Fibroblast of skin of scalp (primary cell): ENCODE measurements at regions not wholly inside any gene's neighbourhood (a gene's known extent, or its start where the extent isn't known, plus 50 kb on each side); places are given as distances from the start of the nearest gene placed in this dataset.
A peak's percentile ranks its signal among the peaks of the same experiment; 100 is the strongest.
"Not testable (repeated sequence)": the region's sequence is repeated elsewhere in the genome, so short reads cannot be mapped to it uniquely, and the experiment has no call there.

Source experiments
- DNase-seq: peaks from one replicate; pipeline ENCODE4 v3.0.0-alpha.2; 2013

- DNase-seq = no peak
These were observed 1196.3 kb downstream of the TYW1 start for GRCh38 chr7:68192941-68193340.

DNA sequence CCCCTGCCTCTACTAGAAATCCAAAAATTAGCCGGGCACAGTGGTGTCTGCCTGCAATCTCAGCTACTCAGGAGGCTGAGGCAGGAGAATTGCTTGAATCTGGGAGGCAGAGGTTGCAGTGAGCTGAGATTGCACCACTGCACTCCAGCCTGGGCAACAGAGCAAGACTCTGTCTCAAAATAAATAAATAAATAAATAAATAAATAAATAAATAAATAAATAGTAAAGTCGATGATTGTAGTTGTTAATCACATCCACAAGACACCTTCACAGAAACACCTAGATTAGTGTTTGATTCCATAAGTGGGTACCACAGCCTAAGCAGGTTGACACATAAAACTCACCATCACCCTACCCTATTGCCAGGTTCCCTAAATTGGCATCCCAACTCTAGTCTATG is 1199.0 kb downstream of the TYW1 start:
- DNase-seq = not testable (repeated sequence)

- no peak for DNase-seq
These were observed 1203.5 kb downstream of the TYW1 start for GRCh38 chr7:68200051-68200670.

DNA sequence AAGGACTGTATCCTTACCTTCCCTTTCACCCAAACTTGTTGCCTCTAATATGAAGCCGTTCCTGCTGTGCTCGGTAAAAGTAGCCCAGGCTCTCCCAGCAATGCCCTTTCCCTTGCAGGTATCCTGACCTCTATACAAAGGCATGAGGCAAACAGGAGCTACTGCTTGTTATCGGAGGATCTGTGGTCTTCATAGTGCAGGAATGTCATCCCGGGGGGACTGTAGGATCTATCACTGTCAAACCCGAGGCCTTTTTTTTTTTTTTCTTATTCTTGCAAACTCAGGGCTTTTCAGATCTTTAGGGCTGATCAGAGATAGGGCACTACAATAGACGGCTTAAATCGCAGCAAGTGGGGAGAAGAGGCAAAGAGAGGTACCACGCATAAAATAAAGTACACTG is 1206.6 kb downstream of the TYW1 start:
- DNase-seq = no peak

DNA sequence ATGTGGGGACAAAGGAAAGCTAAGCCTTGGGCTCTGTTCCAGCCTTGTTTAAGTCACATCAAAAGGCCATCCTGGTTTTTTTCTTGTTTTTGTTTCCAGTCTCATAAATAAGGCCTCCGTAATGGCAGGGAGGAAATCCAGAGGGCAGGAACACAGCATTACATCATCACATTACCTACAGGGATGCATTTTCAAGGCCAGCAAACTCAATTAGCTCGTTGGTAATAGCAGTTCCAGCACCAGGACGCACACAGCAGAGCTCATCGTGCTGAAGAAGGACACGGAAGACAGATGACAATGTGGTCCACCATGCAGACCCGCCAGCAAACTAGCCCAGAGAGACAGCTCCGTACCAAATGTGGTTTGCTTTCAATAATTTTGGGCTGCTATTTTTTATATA is 1209.2 kb downstream of the TYW1 start:
- DNase-seq = no peak

- no peak for DNase-seq
These were observed 1210.4 kb downstream of the TYW1 start for GRCh38 chr7:68206946-68207485.

DNA sequence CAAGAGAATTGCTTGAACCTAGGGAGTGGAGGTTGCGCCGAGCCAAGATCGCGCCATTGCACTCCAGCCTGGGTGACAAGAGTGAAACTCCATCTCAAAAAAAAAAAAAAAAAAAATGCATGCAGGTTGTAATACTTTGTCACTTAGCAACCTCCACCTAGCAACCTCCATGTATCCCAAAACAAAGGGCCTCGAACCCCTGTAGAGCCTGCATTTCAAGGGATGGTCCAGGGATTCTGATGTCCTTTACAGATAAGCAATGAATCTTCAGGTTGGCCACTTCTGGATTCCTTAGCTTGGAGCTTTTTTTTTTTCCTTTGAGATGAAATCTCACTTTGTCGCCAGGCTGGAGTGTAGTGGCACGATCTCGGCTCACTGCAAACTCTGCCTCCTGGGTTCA is 1211.0 kb downstream of the TYW1 start:
- no peak for DNase-seq

DNA sequence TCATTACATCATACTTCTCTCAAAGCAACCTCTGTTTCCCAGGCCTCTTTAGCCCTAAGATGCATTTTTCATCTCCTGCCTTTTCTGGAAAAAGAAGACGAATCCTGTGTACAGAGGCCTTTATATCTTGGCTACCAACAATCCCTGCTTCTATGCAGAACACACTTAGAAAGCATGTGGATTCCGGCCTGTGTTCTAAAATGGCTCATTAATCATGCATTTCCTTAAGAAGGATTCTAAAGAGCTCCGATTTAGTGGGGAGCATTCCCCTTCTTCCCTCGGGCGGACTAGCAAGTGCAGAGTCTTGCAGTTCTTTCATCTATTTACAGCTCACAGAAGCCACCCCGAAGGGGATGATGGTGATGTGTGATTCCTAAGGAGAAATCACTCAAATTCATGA is 1212.9 kb downstream of the TYW1 start:
- DNase-seq = no peak

DNA sequence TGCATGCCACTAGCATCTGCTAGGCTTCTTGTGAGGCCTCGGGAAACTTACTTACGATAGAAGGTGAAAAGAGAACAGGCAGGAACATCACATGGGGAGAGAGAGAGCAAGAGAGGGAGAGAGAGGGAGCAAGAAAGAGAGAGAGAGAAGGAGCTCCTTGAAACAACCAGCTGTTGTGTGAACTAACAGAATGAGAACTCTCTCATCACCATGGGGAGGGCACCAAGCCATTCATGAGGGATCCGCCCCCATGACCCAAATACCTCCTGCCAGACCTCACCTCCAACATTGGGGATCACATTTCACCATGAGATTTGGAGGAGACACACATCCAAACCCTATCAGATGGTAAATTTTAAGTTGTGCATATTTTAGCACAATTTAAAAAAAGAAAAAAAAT is 1217.2 kb downstream of the TYW1 start:
- DNase-seq = no peak

DNA sequence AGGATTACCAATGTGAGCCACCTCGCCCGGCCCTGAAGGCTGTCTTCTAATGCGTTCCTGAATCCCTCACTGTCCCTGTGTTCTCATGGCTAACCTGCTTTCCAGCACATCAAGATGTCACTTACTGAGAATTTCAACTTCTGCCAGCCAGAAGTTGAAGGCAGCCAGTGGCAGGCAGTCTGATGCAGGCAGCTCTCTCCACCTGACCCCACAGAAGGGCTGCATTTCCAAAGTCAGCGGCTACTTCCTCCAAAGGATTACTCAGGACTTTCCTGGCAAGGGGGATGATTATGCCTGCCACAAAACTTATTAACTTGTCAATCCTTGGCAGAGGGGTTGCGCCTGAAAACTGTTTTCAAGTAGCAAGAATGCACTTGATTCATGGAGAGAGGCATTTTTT is 1219.4 kb downstream of the TYW1 start:
- no peak for DNase-seq

DNA sequence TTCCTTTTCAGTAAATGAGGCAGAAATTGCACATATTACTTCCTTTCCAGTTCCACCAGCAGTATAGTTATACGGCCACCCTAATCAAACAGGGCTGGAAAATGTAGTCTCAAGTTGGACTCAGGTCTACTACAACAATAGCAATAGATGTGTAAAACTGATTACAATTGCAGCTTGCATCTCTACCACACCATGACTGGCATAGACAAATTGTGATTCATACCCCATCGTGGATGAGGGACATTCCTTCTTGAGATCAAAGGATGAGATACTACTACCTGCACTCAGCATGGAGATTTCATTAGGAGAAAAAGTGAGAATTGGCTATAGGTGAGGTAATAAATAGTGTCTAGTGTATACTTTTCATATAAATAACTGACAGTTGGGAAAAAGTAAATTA is 1220.8 kb downstream of the TYW1 start:
- no peak for DNase-seq

GRCh38 chr7:68218461-68218860 is 1221.8 kb downstream of the TYW1 start:
- DNase-seq = no peak

- DNase-seq = no peak
These were observed 1225.7 kb downstream of the TYW1 start for GRCh38 chr7:68222311-68222710.

DNA sequence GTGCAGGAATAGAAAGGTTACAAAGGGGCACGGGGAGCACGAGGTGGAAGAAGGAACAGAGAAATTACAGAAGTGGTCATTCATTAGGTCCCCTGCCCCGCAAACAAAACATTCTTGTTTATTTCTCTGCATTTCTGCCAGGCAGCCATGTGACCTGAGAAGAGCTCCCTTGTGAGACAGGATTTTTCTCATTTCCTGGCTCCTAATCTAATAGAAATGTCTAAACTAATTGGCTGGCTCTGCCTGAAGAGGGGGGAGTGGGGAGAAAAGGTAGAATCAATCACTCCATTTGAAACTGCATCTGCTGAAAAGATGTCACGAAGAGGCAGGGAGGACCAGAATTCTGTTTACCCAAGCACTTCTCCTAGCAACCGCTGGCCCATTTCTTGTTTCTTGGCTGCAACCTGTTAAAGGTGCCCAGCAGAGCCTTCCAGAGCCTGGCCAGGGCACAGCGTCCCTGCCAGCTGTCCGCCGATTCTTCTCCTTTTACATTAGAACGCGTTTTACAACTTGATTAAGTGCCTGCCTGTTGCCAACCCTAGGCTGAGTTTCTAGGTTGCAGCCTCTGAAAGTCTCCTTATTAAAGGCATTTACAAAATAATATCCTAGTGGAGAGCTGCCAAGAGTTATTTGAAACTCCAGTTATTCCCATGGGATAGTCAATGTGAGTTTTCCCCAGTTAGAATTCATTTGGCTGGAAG is 1227.6 kb downstream of the TYW1 start:
- peak; percentile 8 for DNase-seq

- DNase-seq = not testable (repeated sequence)
These were observed 1234.4 kb downstream of the TYW1 start for GRCh38 chr7:68231011-68231410.

DNA sequence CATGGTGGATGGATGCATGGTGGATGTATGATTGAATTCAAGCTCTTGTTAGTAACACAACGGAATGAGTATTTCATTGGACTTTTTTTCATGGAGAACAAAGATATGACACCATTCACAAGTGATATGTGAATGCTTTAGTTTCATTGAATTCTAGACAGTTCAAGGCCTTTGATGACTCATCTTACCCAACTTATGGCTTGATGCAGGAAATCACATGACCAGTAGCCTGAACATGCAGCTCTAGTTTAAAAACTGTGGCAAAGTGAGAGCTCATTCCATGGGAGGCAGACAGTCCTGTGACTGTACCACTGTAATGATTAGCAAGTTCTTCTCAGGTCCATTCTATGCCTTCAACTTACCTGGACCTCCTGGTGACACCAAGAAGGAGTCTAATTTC is 1239.3 kb downstream of the TYW1 start:
- DNase-seq = no peak

- DNase-seq = no peak
These were observed 1241.7 kb downstream of the TYW1 start for GRCh38 chr7:68238204-68238805.

DNA sequence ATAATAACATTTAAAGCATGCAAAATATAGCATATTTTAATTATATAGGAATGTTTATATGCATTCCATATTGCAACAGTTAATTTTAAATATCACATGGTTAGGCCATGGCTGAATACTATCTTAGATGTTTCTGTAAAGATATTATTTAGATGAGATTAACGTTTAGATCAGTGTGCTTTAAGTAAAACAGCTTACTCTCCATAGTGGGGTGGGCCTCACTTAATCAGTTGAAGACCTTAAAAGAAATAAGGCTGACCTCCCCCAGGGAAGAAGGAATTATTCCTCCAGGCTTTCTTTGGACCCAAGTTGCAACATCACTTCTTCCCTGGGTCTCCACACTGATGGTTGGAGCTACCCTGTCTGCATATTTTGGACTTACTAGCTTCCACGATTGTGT is 1246.5 kb downstream of the TYW1 start:
- DNase-seq = no peak

DNA sequence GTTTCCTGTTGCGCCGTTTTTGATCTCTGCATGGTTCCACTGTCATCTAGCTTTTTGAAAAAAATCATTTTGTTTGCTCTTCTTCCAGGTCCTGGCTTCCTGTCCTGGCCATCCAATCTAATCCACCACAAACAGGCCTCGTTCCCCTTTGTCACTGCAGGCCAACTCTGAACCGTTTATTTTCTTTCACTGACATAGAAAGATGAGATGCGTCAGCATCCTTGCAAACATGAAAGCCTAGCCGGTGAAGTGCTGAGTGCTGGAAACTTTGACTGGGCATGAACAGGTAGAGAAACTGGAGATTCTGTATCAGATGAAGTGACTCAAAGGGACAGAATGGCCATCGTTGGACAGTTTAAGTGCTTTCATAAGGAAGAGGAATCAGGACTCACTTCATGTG is 1247.8 kb downstream of the TYW1 start:
- DNase-seq = no peak

- peak; percentile 30 for DNase-seq
These were observed 1249.1 kb downstream of the TYW1 start for GRCh38 chr7:68245688-68246087.

DNA sequence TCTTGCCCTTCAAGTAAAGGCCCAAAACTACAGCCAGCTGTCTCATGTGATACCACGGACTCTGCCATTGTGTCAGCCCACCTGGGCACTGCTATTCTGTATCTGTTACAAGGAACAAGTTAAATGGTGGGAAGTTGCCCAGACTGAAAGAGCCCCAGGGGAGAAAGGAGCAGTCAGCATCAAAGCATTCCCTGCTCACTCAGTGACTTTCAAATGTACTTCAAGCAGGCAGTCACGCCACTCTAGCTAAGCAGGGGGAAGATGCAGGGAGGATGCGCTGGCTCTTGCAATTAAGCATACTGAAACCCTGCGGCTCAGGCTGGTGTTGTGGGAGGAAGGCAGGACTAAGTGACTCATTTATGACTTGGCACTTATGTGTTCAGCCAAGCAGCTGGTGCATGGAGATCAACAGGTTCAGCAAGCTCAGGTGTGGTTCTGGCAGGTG is 1249.6 kb downstream of the TYW1 start:
- peak; percentile 1 for DNase-seq

- DNase-seq = no peak
These were observed 1250.5 kb downstream of the TYW1 start for GRCh38 chr7:68247126-68247525.

- no peak for DNase-seq
These were observed 1250.9 kb downstream of the TYW1 start for GRCh38 chr7:68247571-68247970.

- no peak for DNase-seq
These were observed 1252.3 kb downstream of the TYW1 start for GRCh38 chr7:68248973-68249372.
